Panc1 (cell line): ENCODE measurements at regions not wholly inside any gene's neighbourhood (a gene's known extent, or its start where the extent isn't known, plus 50 kb on each side); places are given as distances from the start of the nearest gene placed in this dataset.
A peak's percentile ranks its signal among the peaks of the same experiment; 100 is the strongest.

Source experiments
- ATAC-seq: fragments of 200-7000 bp; cut with Tn5 transposase; 2 replicates; pipeline ENCODE4 v1.9.1; 2020; ENCODE audit warnings: mild to moderate bottlenecking, moderate library complexity
- BruUV-seq: library from RNA; stranded (reverse); fragments of 400-500 nt; replicated peaks from 2 replicates; lab custom pipeline; 2021; lab: Mats Ljungman, UMichigan
- CTCF ChIA-PET: fragments of 300-600 bp; sonication (Branson Sonifier 250); formaldehyde crosslinking; loops from one replicate; lab custom pipeline; 2022; ENCODE audit warnings: antibody characterized with exemption; lab: Charles Lee
- POLR2A ChIA-PET: fragments of 300-600 bp; sonication (Branson Sonifier 250); formaldehyde crosslinking; loops from one replicate; lab custom pipeline; 2022; ENCODE audit warnings: antibody characterized with exemption; lab: Charles Lee
- DNase-seq: peaks from one replicate; pipeline ENCODE4 v3.0.0-alpha.2; 2010; ENCODE audit warnings: low read depth, low spot score
- H3K27ac ChIP-seq: 2 replicates; pipeline ENCODE4 v1.5.1; 2011; ENCODE audit warnings: mild to moderate bottlenecking, low read length, inconsistent platforms
- H3K27me3 ChIP-seq: fragments of 200-500 bp; sonication (Bioruptor generic); 2 replicates; pipeline ENCODE4 v1.6.0; 2014; ENCODE audit warnings: low read length, inconsistent platforms; ENCODE audit not compliant: control insufficient read depth, insufficient read depth
- H3K36me3 ChIP-seq: fragments of 200-500 bp; sonication (Bioruptor generic); 2 replicates; pipeline ENCODE4 v1.5.1; 2014; ENCODE audit warnings: inconsistent platforms, mild to moderate bottlenecking, low read length, moderate library complexity; ENCODE audit not compliant: control insufficient read depth, insufficient read depth
- H3K4me1 ChIP-seq: 2 replicates; pipeline ENCODE4 v1.5.1; 2011; ENCODE audit warnings: inconsistent platforms, mild to moderate bottlenecking, low read length, moderate library complexity; ENCODE audit not compliant: control insufficient read depth, insufficient read depth
- H3K4me3 ChIP-seq, 2 experiments: 2 replicates each; pipeline ENCODE4 v1.5.1; 2011 to 2012; ENCODE audit warnings: low read depth in 2 of 2, low read length in 2 of 2, mild to moderate bottlenecking in 2 of 2, inconsistent platforms in 1 of 2, moderate library complexity in 1 of 2
- H3K9me3 ChIP-seq: fragments of 200-500 bp; sonication (Bioruptor generic); 2 replicates; pipeline ENCODE4 v1.5.1; 2014; ENCODE audit warnings: low read depth, mild to moderate bottlenecking, inconsistent platforms, low read length, moderate library complexity; ENCODE audit not compliant: control insufficient read depth, insufficient read depth
- CTCF ChIP-seq: fragments of 450-650 bp; IDR thresholded peaks from 2 replicates; pipeline ENCODE4 v1.5.1; 2017; ENCODE audit warnings: mild to moderate bottlenecking
- POLR2AphosphoS5 ChIP-seq: IDR thresholded peaks from 2 replicates; pipeline ENCODE4 v1.6.1; 2012; ENCODE audit warnings: mild to moderate bottlenecking, low read depth, low read length, moderate library complexity
- REST ChIP-seq, 2 experiments: IDR thresholded peaks; 2 replicates each; pipeline ENCODE4 v1.6.1; 2011 to 2012; ENCODE audit warnings: low read depth in 2 of 2, control low read depth in 1 of 2, low read length in 1 of 2, mild to moderate bottlenecking in 1 of 2, moderate library complexity in 1 of 2; ENCODE audit not compliant: insufficient read depth in 1 of 2
- SIN3A ChIP-seq: IDR thresholded peaks from 2 replicates; pipeline ENCODE4 v1.6.1; 2012; ENCODE audit warnings: low read depth, mild to moderate bottlenecking, low read length, moderate library complexity, borderline replicate concordance; ENCODE audit not compliant: insufficient read depth
- TCF7L2 ChIP-seq: IDR thresholded peaks from 2 replicates; pipeline ENCODE4 v1.6.1; 2011; ENCODE audit warnings: mild to moderate bottlenecking, low read depth, low read length, inconsistent platforms
- in situ Hi-C: cut with HindIII; loops from 2 replicates; pipeline ENCODE4 v1.10.0; 2016; ENCODE audit warnings: low sequenced_read_pairs, low pct_unique_long_range_greater_than_20kb
- intact Hi-C: fragments of 100-400 bp; cut with micrococcal nuclease; formaldehyde crosslinking; loops from one replicate; pipeline ENCODE4 v1.10.0; 2022; ENCODE audit not compliant: unreplicated experiment

GRCh38 chrX:103158317-103158621, 56.6 kb upstream of the BEX4 start:
- no peak overlapping the region for H3K4me3 ChIP-seq
- DNase-seq (no peak), ATAC-seq (no peak)
- H3K9me3 ChIP-seq, result no peaks in the 10 kb centered on the region
- in situ Hi-C loops, result no loop called here
- CTCF ChIA-PET, result interaction anchor here (0.7 kb wide), 1 partner anchor 207 kb away, joined by 4 read pairs; no protein-coding TSS in a partner anchor
- intact Hi-C loops, result loop anchor here (2.0 kb wide), 1 partner anchor 207 kb away; no protein-coding TSS in a partner anchor
- H3K27ac ChIP-seq, result no peak overlapping the region
- POLR2A ChIA-PET, result no interaction called here
- H3K36me3 ChIP-seq, result no peaks in the 10 kb centered on the region
- no TSS peak for BruUV-seq
- H3K27me3 ChIP-seq, result no peaks in the 10 kb centered on the region
- peaks cover 6% of the 10 kb centered on the region for H3K4me1 ChIP-seq
- peak; percentile 54 for TF ChIP-seq CTCF
- no peak for TF ChIP-seq POLR2AphosphoS5

- ChIA-PET POLR2A (no interaction called here), CTCF (interaction anchor here (0.7 kb wide), 1 partner anchor 206 kb away, joined by 4 read pairs; no protein-coding TSS in a partner anchor)
- no peak overlapping the region; the same call in 1 of the 2 replicates for H3K27ac ChIP-seq
- in situ Hi-C loops, result no loop called here
- no peaks in the 10 kb centered on the region for H3K36me3 ChIP-seq
- DNase-seq, result peak; percentile 46
- peaks cover 7% of the 10 kb centered on the region for H3K4me1 ChIP-seq
- TF ChIP-seq POLR2AphosphoS5 (no peak), TCF7L2 (no peak), SIN3A (no peak), CTCF (peak; percentile 80), REST (IDR thresholded peaks at IDR 0.05; ENCODE audit: insufficient read depth in 1 of 2, low read depth in 2 of 2, low read length in 1 of 2) (no peak)
- BruUV-seq, result no TSS peak
- peak; percentile 84 for ATAC-seq
- no peak overlapping the region for H3K4me3 ChIP-seq
- H3K27me3 ChIP-seq, result no peaks in the 10 kb centered on the region
- intact Hi-C loops, result loop anchor here (2.0 kb wide), 1 partner anchor 207 kb away; no protein-coding TSS in a partner anchor
- H3K9me3 ChIP-seq, result no peaks in the 10 kb centered on the region
These were observed 57.2 kb upstream of the BEX4 start for GRCh38 chrX:103157496-103158316.
